ENCODE measurements at regions not wholly inside any gene's neighbourhood (a gene's known extent, or its start where the extent isn't known, plus 50 kb on each side); places are given as distances from the start of the nearest gene placed in this dataset.
"Not testable (repeated sequence)": the region's sequence is repeated elsewhere in the genome, so short reads cannot be mapped to it uniquely, and the experiment has no call there.

DNA sequence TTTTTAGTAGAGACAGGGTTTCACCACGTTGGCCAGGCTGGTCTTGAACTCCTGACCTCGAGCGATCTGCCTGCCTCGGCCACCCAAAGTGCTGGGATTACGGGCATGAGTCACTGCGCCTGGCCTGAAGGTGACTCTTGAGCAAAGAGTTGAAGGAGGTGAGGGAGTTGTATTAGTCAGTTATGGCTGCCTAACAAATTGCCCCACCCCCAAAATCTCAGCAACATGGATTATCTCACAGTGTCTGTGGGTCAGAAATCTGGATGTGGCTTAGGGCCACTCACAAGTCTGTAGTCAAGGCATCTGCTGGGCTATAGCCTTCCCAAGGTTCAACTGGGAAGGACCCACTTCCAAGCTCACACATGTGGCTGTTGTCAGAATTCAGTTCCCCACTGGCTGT lies 52.8 kb upstream of the ADGRE5 start:
- no peak for DNase-seq (ENCODE audit: low spot score)

DNA sequence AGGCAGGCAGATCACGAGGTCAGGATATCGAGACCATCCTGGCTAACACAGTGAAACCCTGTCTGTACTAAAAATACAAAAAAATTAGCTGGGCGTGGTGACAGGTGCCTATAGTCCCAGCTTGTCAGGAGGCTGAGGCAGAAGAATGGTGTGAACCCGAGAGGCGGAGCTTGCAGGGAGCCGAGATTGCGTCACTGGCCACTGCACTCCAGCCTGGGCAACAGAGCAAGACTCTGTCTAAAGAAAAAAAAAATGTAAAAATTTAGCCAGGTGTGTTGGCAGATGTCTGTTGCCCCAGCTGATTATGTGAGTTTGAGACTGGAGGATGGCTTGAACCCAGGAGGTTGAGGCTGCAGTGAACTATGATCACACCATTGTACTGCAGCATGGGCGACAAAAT lies 54.2 kb upstream of the ADGRE5 start:
- DNase-seq (ENCODE audit: low spot score) = not testable (repeated sequence)

DNA sequence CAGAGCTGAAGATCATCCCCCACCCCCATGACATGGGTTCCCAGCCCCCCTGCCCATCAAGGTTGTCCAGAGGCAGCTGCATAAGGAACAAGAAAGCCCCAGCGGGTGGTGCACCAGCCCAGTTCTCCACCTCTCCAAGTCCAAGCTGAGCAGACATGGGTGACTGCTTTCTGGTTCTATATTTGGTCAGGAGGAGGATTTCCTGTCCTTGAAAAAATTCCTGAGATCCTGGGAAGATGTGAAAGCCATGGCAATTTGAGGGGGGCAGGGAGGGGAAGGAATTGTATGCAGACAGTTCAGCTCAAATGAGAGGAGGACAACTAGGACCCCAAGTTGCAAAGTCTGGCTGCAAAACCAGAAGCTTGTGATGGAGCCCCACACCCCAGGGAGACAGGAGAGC lies 55.4 kb upstream of the ADGRE5 start:
- DNase-seq (ENCODE audit: low spot score) = peak; percentile 9

DNA sequence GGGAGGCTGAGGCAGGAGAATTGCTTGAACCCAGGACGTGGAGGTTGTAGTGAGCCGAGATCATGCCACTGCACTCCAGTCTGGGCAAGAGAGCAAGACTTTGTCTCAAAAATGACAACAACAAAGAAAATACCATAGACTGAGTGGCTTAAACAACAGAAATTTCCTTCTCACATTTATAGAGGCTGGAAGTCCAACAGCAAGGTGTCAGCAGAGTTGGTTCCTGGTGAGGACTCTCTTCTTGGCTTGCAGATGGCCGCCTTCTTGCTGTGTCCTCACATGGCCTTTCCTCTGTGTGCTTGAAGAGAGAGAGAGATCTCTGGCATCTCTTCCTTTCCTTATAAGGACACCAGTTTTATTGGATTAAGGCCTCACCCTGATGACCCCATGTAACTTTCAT lies 56.1 kb upstream of the ADGRE5 start:
- no peak for DNase-seq (ENCODE audit: low spot score)

DNA sequence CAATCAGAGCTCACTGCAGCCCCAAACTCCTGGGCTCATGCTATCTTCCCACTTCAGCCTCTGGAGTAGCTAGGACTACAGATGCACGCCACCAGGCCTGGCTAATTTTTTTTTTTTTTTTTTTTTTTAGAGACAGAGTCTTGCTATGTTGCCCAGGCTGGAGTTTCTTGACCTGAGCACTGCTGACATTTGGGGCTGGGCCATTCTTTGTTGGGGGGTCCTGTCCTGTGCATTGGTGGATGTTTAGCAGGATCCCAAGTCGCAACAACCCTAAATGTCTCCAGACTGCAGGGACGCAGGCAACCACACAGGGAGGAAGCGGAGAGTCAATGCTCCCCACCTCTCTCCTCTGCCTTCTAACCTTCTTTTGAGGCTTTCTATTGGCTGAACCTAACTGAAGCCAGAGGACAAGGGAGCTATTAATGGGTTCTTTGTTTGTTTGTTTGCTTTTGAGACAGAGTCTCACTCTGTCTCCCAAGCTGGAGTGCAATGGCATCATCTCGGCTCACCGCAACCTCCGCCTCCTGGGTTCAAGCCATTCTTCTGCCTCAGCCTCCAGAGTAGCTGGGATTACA lies 58.3 kb upstream of the ADGRE5 start:
- DNase-seq (ENCODE audit: low spot score) = no peak

DNA sequence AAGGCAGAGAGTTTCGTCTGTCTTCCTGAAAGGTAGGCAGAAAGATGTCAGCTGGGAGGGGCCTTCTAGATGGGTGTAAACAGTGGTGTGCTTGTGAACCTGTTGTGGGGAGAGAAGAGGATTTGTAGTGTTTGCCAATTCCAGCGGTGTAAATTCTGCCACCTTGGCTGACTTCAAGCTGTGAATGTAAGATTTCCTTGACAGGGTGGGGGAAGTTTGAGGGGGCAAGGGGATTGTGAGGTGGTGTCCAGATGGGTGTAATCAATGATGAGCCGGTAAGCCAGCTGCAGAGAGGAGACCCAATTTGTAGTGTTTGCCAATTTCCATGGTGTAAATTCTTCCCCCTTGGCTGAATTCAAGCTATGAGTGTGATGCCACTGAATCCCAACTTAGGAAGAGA lies 61.0 kb upstream of the ADGRE5 start:
- DNase-seq (ENCODE audit: low spot score) = no peak

DNA sequence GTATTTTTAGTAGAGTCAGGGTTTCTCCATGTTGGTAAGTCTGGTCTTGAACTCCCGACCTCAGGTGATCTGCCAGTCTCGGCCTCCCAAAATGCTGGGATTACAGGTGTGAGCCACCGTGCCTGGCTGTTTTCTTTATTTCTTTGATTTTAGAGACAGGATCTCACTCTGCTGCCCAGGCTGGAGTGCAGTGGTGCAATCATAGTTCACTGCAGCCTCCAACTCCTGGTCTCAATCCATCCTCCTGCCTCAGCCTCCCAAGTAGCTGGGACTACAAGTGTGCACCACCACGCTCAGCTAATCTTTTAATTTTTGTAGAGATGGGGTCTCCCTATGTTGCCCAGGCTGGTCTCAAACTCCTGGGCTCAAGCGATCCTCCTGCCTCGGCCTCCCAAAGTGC lies 61.5 kb upstream of the ADGRE5 start:
- DNase-seq (ENCODE audit: low spot score) = not testable (repeated sequence)

DNA sequence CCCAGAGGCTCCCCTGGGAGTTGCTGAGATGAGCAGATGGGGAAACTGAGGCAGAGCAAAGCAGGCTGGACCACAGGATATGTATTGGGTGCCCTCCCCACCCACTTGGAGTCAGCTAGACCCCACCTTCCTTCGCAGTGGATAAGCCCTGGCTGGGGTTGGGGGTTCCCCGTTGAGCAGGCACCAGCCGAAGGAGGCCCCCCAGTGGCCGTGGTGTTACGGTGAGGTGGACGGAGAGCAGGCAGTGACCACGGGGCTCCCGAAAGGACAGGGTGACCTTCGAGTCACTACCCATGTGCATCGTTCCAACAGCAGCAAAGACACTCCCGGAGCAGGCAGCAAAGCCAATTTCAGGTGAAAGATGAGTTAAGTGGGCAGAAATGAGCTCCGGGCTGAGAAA lies 62.4 kb upstream of the ADGRE5 start:
- DNase-seq (ENCODE audit: low spot score) = peak; percentile 38

DNA sequence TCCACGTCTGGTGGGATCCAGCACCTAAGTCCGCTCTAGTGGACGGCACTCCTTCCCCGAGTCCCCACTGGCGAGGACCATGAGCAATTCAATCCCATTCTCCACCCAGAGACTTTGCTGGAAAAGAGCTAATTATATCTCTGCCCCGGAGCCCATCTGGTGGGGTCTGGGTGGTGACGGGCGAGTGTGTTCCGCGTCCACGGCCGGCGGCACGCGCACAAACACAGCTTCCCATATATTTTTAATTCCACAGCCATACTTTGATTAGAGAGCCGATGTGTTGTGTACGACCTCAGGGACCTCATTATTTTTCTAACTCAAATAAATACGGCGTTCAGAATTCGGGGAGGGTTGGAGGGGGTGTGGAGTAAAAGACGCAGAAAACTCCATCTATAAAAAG lies 64.1 kb upstream of the ADGRE5 start:
- peak; percentile 6 for DNase-seq (ENCODE audit: low spot score)

DNA sequence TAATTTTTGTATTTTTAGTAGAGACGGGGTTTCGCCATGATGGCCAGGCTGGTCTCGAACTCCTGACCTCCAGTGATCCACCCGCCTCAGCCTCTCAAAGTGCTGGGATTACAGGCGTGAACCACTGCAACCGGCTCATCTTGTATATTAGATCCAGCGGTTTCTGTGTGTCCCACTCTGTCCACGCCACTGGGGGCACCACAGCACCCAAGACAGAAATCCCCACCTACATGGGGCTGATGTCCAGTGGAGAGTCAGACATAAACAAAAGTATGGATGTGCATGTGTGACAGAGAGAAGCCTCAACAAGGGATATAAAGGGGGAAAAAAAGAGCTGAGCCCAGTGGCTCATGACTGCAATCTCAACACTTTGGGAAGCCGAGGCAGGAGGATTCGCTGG lies 65.8 kb upstream of the ADGRE5 start:
- no peak for DNase-seq (ENCODE audit: low spot score)

DNA sequence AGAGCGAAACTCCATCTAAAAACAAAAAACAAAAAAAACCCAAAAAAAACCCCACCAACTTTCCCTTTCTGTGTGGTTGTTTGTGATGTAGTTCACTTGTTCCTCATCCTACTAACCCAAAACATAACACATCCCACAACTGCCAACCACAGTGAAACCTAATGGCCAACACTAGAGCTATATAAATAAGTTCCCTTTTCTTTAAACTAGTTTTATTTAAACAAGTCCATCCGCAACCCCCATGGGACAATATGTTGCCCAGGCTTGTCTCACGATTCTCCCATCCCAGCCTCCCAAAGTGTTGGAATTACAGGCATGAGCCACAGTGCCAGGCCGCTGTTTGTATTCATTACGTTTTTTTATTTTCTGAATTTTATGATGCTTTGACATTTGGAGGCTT lies 71.2 kb upstream of the ADGRE5 start:
- no peak for DNase-seq (ENCODE audit: low spot score)

DNA sequence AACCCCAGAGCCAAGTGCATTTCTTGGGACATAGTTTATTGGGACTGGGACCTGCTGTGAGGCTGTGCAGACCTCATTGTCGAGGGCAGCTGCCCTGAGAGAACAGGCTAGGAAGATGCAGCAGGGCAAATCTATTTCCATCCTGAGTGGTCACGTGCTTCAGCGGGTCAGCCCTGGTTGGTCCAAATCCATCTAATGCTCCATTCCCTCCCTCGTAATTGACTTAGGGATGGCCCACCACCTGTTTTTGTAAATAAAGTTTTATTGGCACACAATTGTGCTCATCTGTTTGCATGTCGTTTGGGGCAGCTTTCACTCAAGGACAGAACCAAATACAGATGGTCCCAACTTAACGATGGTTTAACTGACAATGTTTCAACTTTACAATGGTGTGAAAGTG lies 75.5 kb upstream of the ADGRE5 start:
- DNase-seq (ENCODE audit: low spot score) = no peak

DNA sequence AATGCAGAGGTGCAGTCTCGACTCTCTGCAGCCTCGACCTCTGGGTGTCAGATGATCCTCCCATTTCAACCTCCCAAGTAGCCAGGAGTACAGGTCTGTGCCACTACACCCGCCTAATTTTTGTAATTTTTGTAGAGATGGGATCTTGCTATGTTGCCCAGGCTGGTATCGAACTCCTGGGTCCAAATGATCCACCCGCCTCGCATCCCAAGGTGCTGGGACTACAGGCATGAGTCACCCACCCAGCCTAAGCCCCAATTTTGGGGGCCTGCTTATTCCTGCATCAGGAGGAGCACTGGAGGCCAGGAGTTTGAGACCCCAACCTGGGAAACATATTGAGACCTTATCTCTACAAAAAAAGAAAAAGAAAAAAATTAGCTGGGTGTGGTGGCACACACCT lies 80.1 kb upstream of the ADGRE5 start:
- DNase-seq (ENCODE audit: low spot score) = no peak

DNA sequence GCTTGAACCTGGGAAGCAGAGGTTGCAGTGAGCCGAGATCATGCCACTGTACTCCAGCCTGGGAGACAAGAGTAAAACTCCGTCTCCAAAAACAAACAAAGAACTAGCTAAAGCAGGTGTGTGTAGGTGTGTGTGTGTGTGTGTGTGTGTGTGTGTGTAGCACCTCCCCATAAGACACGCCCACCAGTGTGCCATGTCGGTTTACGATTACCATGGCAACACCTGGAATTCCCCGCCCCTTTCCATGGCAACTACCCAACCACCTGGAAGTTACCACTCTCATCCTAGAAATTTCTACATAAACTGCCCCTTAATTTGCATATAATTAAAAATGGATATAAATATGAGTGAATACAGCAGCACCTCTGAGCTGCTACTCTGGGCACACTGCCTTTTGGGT lies 80.9 kb upstream of the ADGRE5 start:
- DNase-seq (ENCODE audit: low spot score) = no peak

DNA sequence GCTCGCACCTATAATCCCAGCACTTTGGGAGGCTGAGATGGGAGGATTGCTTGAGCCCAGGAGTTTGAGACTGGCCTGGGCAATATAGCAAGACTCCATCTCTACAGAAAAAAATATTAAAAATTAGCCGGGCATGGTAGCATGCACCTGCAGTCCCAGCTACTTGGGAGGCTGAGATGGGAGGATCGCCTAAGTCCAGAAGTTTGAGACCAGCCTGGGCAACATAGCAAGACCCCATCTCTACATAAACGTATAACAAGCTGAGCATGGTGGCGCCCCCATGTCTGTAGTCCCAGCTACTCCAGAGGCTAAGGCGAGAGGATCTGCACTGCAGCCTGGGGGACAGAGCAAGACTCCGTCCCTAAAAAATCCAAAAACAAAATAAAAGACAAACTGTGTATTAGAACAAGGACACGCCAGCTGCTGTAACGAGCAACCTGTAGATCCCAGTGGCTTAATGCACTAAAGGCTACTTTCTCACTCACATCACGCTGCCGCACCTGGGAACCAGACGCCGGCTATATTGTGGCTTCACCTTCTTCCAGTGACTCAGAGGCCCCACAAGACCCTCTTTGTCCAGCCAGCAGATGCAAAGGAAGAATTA lies 81.9 kb upstream of the ADGRE5 start:
- not testable (repeated sequence) for DNase-seq (ENCODE audit: low spot score)

DNA sequence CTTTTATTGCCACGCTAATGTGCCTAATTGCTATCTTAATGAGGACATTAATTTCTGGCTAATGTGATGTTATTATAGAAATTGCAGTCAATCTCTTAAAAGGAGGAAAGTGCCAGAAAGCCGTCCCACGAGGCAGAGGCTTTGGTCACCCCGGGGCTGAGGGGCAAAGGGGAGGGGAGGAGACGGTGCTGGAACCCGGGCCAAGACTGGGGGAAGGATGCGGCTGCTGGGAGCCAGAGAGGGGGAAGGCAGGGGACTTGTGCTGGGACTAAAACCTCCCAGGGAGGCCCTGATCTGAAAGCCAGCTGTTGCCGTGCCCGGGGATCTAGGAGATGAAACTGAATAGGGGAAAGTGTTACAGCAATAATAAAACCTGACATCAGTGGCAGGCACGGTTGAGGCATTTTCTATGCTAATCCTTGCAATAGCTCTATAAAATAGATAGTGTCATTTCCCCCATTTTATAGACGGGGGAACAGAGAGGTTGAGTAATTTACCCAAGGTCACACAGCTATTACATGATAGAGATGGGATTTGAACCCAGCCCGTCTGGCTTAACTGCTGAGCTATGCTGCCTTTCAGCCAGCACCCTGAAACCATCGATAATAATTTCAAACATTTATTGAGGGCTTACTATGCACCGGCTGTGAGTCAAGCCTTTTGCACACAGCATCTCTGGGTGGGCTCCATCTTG lies 83.2 kb upstream of the ADGRE5 start:
- not testable (repeated sequence) for DNase-seq (ENCODE audit: low spot score)

DNA sequence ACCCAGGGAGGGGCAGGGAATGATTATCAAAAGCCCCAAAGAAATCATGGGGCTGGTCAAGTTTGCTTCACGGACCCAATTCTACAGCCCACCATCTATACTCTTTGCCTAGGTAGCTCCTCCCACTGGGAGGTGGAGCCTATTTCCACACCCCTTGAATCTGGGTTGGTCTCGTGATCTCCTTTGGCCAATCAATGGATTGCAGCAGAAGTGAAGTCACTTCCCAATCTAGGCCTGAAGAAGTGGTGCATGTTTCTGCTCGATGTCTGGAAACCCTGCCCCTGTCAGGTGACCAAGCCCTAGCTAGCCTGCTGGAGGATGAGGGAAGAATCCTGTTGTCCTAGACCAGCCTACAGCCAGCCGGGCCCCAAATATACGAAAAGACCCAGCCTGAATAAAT lies 86.3 kb upstream of the ADGRE5 start:
- not testable (repeated sequence) for DNase-seq (ENCODE audit: low spot score)

DNA sequence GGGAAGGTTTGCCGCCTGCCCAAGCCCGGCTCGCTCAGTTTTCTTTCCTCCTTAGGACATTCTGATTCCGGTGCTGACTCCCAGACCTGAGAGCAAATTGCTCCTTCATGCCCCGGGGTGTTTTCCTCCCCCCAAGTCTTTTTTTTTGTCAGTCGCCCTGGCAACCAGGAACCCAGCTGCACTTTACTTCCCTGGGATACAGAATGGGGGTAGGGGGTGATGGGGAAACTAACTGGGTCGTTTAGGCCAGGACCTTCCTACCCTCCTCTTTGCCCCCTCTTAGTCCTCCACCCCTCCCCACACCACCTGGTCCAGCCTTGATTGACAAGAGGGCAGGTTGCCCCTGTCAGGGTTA lies 87.5 kb upstream of the ADGRE5 start:
- DNase-seq (ENCODE audit: low spot score) = not testable (repeated sequence)

DNA sequence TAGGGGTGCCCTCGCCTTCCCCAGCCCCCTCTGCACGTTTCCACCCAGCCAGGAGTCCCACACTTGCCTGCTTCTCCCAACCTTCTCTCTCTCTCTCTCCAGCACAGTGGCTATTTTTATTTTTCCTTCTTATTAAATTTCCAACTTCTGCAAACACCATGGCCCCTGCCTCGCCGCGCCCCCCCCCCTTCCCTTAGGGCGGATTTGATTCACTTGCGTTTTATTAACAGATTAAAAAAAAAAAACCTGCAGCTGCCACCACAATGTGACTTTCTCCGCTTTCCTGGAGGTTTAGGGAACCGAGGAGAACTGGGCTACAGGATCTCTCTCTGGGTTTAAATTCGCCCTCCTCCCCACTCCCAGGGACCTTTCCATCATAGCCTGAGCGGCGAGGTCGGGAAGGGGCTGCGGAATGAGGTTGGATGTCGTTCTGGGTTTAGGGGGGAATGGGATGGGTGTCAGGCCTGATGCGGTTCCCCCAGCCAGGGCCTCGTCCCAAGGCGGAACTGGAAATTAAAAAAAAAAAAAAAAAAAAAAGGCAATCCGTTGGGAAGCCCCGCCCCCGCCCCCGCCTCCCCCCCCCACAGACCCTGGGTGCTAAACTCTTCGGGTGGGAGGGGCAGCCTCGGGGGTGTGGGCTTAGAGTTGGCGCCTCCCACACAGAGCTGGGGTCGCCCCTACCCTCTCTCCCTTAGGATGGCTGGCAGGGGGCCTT lies 87.3 kb upstream of the ADGRL1 start:
- not testable (repeated sequence) for DNase-seq (ENCODE audit: low spot score)

DNA sequence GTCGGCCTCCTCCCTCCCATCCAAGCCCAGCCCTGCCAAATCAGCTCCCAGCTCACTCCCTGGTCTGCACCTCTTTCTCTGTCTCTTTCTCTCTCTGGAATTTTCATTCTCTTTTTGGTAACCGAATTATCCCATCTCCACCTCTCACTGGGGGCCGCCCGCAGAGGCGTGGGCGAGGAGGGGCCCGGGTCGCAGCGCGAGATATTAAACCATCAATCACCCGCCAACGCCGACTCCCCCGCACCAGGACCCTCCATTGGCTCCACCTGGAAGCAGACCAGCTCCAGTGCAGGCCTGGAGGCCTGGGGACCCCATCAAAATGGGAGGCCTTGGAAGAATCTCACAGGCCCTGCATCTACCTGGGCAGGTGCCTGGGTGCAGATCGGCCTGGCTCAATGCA lies 83.8 kb upstream of the ADGRL1 start:
- not testable (repeated sequence) for DNase-seq (ENCODE audit: low spot score)

DNA sequence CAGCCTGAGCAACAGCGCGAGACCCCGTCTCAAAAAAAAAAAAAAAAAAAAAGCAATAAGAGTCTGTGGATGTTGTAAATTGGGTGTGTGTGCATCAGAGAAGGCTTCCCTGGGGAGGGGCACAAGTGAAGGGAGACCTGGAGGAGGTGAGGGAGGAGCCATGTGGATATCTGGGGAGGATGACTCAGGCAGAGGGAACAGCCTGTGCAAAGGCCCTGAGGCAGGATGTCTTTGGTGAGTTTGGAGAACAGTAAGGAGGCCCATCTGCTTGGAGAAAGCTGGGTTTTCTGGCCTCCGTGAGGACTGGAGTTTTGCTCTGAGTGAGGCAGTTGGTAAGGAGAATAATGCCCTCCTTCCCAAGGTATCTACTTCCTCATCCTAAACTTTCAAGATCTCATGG lies 81.9 kb upstream of the ADGRL1 start:
- not testable (repeated sequence) for DNase-seq (ENCODE audit: low spot score)

DNA sequence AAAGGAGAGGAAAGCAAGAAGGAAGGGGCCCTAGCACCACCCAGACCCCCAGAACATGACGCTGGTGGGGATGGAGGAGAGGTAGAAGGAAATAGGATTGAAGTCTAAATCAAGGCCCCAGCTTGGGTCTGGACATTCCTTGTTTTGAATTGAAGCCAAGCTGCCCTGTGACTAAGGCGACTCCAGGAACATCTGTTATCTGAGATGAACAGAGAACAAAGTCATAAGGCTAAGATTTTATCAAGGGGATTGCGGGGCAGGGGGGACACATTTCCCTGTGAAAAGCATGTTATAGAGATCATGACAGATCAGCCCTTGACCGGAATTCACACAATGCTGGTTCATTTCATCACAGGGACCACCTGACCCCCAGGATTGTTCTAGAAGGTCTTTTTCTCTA lies 80.6 kb upstream of the ADGRL1 start:
- DNase-seq (ENCODE audit: low spot score) = not testable (repeated sequence)

DNA sequence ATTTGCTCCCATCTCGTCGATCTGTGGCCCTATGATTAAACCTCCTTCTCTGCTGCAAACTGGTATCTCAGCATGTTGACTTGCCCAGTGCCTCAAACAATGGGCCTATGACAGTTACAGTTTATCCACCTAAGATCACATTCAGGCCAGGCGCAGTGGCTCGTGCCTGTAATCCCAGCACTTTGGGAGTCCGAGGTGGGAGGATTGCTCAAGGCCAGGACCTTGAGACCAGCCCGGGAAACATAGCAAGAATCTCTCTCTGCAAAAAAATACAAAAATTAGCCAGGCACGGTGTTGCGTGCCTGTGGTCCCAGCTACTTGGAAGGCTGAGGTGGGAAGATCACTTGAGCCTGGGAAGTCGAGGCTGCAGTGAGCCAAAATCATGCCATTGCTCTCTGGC lies 79.8 kb upstream of the ADGRL1 start:
- not testable (repeated sequence) for DNase-seq (ENCODE audit: low spot score)
